HL-60 (cell line): ENCODE measurements at regions not wholly inside any gene's neighbourhood (a gene's known extent, or its start where the extent isn't known, plus 50 kb on each side); places are given as distances from the start of the nearest gene placed in this dataset.
"Not testable (repeated sequence)": the region's sequence is repeated elsewhere in the genome, so short reads cannot be mapped to it uniquely, and the experiment has no call there.

Experiments used
- DNase-seq, 2 experiments: peaks; one replicate each; pipeline ENCODE4 v3.0.0-alpha.2; 2010 to 2020; ENCODE audit warnings: low read depth in 1 of 2, low spot score in 1 of 2
- H3K27ac ChIP-seq: fragments of 250-450 bp; sonication (Bioruptor Pico); replicated peaks from 2 replicates; pipeline ENCODE4 v1.5.1; 2020; ENCODE audit warnings: mild to moderate bottlenecking, moderate library complexity
- H3K27me3 ChIP-seq: fragments of 250-450 bp; sonication (Bioruptor Pico); 2 replicates; pipeline ENCODE4 v1.5.1; 2021; ENCODE audit warnings: mild to moderate bottlenecking, moderate library complexity; ENCODE audit not compliant: insufficient read depth, poor library complexity, severe bottlenecking
- H3K4me3 ChIP-seq: replicated peaks from 2 replicates; pipeline ENCODE4 v1.5.1; 2011; ENCODE audit warnings: mild to moderate bottlenecking, control low read depth, low read length; ENCODE audit not compliant: insufficient read depth
- CTCF ChIP-seq: IDR thresholded peaks from one replicate; pipeline ENCODE4 v1.5.1; 2011; ENCODE audit warnings: low read length, control low read depth, inconsistent platforms; ENCODE audit not compliant: insufficient read depth
- GABPA ChIP-seq: IDR thresholded peaks from 2 replicates; pipeline ENCODE4 v1.6.1; 2012; ENCODE audit warnings: low read depth
- POLR2AphosphoS5 ChIP-seq: IDR thresholded peaks from 2 replicates; pipeline ENCODE4 v1.6.1; 2012; ENCODE audit warnings: low read depth
- REST ChIP-seq: IDR thresholded peaks from 2 replicates; pipeline ENCODE4 v1.6.1; 2012; ENCODE audit warnings: low read depth; ENCODE audit not compliant: insufficient replicate concordance
- SPI1 ChIP-seq: IDR thresholded peaks from 2 replicates; pipeline ENCODE4 v1.6.1; 2012; ENCODE audit warnings: low read depth, mild to moderate bottlenecking, borderline replicate concordance

GRCh38 chr12:67541625-67541991 lies 106.9 kb upstream of the DYRK2 start:
- Histone ChIP-seq H3K4me3 (no peak overlapping the region), H3K27me3 (no peaks in the 10 kb centered on the region), H3K27ac (no peak overlapping the region)
- TF ChIP-seq POLR2AphosphoS5 = no peak
- no peak for TF ChIP-seq GABPA
- TF ChIP-seq CTCF = no peak
- TF ChIP-seq SPI1 = no peak
- no peak for TF ChIP-seq REST
- DNase-seq = no peak

GRCh38 chr12:67543021-67543770 lies 105.3 kb upstream of the DYRK2 start:
- H3K27ac ChIP-seq = no peak overlapping the region
- no peak for TF ChIP-seq GABPA
- no peak overlapping the region for H3K4me3 ChIP-seq
- H3K27me3 ChIP-seq = no peaks in the 10 kb centered on the region
- DNase-seq = no peak

GRCh38 chr12:67545298-67545697 lies 103.2 kb upstream of the DYRK2 start:
- no peak for DNase-seq
- Histone ChIP-seq H3K27me3 (no peaks in the 10 kb centered on the region), H3K4me3 (no peak overlapping the region), H3K27ac (no peak overlapping the region)
- TF ChIP-seq CTCF (no peak), SPI1 (no peak), GABPA (no peak), POLR2AphosphoS5 (no peak), REST (no peak)

- no peaks in the 10 kb centered on the region for H3K27me3 ChIP-seq
- no peak overlapping the region for H3K27ac ChIP-seq
- H3K4me3 ChIP-seq = no peak overlapping the region
- TF ChIP-seq GABPA = no peak
- TF ChIP-seq REST = no peak
- no peak for TF ChIP-seq CTCF
- no peak for DNase-seq
These were observed 101.8 kb upstream of the DYRK2 start for GRCh38 chr12:67546746-67547145.

- H3K27me3 ChIP-seq, DNase-seq, H3K27ac ChIP-seq, H3K4me3 ChIP-seq: not testable (repeated sequence)
These were observed 93.3 kb upstream of the DYRK2 start for GRCh38 chr12:67555075-67555717.
